HG03469 (cell line): ENCODE measurements at regions not wholly inside any gene's neighbourhood (a gene's known extent, or its start where the extent isn't known, plus 50 kb on each side); places are given as distances from the start of the nearest gene placed in this dataset.
"Not testable (repeated sequence)": the region's sequence is repeated elsewhere in the genome, so short reads cannot be mapped to it uniquely, and the experiment has no call there.

ENCODE experiments used
- ATAC-seq: cut with Tn5 transposase; IDR thresholded peaks from one replicate; pipeline ENCODE4 v1.9.1; 2021; ENCODE audit warnings: mild to moderate bottlenecking, moderate library complexity, moderate number of reproducible peaks; ENCODE audit not compliant: unreplicated experiment

DNA sequence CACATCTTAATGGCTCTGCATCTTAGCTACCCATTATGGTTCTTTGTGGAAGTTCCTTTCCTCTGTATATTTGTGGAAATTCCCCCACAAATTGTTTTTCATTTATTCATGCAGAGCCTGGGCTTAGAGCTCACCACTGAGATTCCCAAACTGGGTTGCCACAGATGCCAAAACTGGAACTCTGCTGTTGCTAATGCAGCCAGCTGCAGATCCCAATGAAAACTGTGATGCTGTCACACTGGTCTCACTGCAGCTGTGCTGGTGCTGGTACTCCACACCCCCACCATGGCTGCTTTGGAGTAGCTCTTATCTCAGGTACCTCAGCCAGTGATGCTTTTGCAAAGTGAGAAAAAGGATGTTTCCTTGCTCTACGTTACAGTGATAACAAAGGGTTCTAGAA is 87.7 kb downstream of the DCK start:
- ATAC-seq: no peak

DNA sequence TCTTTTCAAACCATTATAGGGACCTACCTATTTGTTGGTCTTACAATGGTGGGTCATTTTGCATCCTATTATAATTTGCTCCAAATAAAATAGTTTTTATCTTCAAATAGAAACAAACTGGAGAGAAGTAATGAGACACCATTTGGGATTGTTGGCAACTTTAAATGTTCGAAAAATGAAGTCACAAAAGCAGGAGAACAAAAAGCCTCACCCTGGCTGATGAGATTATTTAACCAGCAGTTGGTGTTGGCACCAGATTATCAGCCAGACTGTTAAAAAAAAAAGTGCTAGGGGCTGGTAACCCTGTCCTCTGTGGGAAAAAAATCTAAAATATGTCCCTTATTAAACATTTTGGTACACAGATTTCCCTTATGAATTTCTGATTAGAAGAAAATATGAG is 100.3 kb downstream of the DCK start:
- ATAC-seq: no peak

DNA sequence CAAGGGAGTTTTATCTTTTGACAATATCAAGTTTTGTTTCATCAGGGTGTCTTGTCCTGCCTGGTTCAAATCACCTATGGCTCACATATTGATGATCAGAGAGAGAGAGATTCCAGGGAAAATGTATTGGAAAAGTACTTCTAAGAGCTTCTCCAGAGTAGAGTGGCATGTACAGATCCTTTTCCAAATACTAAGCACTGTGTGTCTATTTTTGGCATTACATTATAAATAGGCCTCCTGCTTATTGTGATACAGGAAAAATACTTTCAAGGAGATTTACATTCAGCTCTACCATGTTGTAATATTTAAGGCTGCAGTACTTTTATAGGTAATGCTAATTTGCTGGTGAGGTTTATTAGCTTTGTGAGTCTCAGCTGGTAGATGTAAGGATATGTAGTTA is 100.8 kb downstream of the DCK start:
- no peak for ATAC-seq

DNA sequence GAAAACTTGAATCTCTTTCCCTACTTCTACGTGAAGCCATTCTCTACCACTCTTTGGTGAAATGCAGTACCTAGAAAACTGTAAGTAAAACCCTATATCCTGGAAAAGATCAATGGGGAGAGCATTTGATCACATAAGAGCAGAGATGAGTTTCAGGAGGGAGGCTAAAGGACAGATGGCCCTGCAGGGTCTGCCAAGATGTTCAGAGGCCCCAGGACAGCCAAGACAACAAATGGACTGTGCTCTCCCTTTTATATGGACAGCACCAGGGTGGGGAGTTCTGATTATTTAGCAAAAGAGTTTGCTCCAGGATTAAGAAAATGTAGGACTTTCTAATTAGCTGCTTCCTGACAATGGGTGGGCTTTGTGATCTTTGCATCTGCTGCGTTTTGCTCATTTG is 101.7 kb downstream of the DCK start:
- ATAC-seq: no peak

DNA sequence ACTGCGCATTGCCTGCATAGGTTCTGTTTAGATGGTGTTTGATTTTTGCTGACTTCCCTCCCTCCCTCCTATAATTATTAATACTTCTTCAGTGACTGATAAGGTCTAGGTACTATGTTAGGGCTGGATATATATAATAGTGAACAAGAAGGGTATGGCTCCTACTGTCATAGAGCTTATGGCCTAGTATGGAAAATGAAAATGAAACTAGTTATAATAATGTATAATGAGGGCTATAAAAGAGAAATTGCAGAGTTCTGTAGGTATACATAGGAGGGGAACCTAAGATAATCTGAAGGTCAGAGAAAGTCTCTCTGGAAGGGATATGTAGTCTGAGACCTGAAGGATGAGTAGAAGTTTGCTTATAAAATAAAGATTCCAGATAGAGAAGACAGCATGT is 102.1 kb downstream of the DCK start:
- ATAC-seq: no peak

DNA sequence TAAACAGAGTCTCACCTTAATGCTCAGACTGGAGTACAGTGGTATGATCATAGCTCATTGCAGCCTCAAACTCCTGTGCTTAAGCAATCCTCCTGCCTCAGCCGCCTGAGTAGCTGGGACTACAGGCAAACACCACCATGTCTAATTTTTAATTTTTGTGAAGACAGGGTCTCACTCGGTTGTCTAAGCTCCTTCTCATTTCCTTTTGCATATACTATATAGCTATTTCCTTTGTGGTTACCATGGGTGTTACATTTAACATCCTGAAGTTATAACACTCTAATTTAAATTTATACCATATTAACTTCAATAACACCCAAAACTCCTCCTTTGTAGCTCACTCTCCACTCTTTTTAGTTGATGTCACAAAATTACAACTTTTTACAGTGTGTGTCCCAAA is 114.3 kb downstream of the DCK start:
- ATAC-seq: no peak

DNA sequence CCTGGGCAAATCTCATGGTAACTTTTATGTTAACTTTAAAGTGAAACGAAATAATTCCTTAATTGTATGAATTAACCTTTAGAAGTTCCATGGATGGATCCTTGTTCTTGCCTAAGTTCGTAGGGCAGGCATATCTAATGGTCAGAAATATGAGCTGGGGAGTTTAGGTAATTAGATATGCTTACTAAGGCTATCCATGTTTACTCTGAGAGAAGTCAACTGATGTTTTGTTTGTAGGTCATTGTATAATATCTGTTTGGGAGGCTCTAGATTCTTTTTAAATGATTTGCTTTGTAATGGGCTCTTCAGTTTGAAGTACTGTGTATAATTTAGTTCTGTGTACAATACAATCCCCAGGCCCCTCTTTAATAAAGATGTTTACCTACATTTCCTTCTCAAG is 117.0 kb downstream of the DCK start:
- ATAC-seq: no peak

DNA sequence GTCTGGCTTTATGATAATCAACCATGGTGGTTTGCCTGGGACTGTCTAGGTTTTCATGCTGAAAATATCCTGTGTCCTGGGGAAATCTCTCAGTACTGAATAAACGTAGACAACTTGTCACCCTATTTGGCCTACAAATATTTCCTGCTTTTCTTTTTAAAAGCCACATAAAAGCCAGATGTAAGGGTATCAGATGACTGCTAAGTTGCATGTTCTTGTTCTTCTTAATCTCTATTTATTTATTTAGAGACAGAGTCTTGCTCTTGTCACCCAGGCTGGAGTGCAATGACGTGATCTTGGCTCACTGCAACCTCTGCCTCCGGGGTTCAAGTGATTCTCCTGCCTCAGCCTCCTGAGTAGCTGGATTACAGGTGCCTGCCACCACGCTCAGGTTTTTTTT is 117.7 kb downstream of the DCK start:
- not testable (repeated sequence) for ATAC-seq

DNA sequence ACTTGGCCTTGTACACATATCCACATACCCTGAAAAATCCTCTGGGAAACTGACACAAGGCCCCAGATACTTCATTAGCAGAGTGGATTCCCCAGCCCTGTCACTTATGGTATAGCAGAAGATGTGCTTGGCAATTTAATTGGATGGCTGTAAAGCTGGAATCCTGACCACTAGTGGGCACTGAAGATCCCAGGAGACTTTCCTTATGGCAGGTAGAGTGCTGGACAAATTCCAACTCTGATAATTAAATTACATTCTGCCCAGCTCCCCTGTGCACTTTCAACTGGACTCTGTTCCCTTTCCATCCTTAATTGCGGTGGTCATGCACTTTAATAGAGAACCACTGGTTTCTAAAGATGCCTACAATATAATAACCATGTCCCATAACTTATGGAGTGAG is 119.8 kb downstream of the DCK start:
- ATAC-seq: no peak

DNA sequence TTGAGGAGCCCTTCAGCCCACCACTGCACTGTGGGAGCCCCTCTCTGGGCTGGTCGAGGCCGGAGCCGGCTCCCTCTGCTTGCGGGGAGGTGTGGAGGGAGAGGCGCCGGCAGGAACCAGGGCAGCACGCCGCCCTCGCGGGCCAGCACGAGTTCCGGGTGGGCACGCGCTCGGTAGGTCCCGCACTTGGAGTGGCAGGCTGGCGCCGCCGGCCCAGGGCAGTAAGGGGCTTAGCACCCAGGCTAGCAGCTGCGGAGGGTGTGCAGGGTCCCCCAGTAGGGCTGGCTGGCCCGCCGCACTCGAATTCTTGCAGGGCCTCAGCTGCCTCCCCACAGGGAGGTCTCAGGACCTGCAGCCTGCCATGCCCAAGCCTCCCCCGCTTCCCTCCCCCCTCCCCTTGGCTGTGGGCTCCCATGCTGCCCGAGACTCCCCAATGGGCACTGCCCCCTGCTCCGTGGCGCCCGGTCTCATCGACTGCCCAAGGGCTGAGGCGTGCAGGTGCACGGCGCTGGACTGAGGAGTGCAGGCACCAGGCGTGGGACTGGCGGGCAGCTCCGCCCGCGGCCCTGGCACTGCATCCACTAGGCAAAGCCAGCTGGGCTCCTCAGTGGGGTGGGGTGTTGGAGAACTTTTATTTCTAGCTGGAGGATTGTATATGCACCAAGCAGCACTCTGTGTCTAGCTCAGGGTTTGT is 127.5 kb downstream of the DCK start:
- no peak for ATAC-seq

DNA sequence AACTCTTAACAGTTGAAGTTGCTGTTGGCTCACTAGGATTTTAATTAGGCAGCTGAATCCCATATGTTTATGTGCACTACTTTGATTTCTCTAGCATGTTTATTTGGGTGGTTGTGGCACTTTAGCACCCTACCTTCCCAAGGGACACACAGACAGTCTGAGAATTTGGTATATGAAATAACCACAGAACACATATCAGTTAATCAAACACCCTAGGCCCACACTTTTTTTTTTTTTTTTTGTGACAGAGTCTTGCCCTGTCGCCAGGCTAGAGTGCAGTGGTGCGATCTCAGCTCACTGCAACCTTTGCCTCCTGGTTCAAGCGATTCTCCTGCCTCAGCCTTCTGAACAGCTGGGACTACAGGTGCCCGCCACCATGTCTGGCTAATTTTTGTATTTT is 130.5 kb downstream of the DCK start:
- no peak for ATAC-seq

DNA sequence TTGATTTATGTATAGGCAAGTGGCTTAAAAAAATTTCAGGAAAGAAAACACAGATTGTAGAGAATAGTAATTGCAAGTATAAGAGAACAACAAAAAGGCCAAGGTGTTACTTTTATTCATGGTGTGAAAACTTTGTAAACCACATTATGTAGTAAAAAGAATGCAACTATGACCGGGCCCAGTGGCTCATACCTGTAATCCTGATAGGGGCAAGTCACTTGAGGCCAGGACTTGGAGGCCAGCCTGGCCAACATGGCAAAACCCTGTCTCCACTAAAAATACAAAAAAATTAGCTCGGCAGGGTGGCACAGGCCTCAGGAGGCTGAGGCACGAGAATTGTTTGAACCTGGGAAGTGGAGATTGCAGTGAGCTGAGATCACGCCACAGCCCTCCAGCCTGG is 131.7 kb downstream of the DCK start:
- ATAC-seq: no peak

DNA sequence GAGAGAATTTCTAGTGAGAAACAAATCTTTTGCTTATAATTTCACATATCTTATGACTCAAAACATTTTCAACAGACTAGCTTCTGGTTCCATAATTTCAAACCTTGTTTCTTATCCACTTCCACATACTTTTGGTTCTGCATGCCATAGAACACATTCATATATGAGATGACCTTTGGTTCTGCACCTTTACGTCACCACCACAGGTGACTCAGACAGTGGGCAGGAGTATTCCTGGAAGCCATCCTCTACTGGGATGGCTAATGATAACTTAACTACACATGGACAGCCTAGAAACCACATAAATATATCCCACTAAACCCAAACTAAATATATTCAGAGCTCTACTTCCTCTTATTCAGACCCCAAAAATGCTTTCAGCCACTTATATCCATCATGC is 133.3 kb downstream of the DCK start:
- no peak for ATAC-seq

DNA sequence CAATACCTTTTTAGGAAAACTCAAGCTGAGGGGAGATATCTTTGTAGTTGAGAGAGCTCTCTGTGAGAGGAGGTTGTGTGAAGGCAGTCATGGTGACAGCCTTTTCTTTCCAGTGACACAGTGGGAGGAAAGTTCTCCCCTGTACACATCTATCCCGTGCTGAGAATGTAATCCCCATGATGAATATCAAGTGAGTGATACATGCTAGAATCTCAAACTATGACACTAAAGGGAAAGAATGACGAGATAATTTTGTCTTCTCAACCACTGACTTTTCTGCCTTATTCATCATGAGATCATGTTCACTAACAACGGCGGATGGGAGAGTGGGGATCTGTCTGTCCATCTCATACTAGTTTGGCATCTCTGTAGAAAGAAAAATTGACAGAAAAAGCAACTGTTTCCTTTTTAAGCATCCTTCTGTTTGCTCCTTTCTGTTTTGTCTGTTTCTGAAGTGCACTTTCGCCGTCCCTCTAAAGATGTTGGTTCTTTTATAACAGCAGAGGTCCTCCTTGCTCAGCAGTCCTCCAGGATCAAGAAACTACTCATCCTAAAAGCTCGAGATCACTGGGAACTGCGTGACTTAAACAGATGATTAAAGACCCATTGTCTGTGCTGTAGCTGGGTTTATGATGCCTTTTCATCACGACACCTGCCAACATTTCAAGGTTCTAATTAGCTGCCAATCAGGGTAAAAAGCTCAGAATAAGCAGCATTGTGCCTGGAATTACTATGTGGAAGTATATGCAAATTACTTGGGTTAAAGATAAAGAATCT is 137.6 kb downstream of the DCK start:
- ATAC-seq: no peak

DNA sequence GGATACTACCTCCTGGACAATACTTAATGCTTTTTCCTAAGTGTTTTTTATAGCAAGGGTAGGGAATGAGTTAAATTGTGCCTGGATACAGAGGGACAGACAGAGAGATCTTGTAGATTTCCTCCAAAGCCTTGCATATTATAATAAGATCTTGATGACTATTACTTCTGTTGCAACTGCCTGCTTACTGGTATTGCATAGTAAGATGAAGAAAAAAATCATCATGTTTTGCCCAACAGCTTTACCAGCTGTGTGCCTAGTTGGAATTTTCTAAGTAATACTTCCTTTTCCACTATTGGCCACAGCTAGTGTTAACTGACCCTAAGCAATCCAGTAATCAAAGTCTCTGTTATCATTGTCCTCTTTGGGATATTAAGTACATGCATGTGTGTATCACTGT is 139.0 kb downstream of the DCK start:
- no peak for ATAC-seq

DNA sequence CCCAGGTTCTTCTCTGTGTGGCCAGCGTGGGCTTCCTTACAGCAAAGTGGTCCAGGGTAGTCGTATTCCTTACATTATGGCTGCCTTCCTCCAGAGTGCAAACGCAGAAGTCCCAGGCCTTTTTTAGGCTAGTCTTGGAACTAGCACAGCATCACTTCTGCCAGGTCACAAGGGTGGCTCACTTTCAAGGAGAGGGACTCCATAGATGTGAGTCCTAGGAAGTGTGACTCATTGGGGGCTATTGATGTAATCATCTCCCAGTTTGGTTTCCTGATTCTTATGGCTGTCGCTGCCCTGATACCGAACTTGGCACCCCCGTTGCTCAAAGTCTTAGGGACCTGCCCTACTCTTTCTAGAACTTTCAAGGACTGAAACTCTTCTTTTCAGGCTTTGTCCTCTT is 140.0 kb downstream of the DCK start:
- no peak for ATAC-seq

DNA sequence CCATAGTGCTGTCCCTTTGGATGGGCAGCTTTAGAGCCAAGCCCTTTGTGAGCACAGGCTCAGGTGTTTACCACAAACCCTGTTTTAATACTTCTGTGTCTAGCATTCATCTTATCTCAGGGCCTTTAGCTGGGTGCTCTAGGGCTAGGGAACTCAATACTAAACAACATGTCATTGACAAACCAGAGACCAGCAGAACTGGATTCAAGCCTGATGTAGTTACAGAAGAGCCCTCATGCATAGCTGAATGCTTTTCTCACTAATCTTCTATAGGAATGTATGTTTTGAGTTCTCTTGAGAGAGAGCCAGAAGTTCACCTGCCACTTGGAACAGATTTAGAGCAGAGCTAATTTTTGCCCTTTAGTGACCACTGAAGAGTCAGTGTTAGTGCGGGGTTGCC is 142.6 kb downstream of the DCK start:
- ATAC-seq: no peak

DNA sequence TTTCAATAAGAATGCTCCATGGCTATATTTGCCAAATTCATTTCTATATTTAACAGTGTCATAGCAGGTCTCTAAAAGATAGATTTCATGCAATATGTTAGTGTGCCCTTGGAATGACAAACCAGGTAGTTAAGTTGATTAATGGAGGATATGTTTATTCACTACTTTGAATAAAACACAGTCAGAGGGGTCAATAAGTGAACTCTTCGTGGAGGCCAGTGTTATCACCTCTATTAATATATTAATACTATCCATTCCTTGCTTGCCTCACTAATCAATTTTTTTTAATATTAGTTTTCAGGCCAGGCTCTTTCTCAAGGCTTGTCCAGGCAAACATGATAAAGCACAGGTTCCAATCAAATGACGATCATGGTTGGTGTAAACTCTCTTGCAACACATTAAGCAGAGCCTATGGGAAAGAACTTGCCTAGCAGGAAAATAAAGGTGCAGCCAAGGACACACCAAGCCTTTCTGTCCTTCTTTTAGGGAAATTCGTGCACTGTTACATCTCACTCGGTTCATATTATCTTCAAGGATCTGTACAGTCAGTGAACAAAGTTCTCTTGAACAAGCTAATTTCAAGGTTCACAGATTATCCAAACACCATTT is 144.7 kb downstream of the DCK start:
- ATAC-seq: no peak

DNA sequence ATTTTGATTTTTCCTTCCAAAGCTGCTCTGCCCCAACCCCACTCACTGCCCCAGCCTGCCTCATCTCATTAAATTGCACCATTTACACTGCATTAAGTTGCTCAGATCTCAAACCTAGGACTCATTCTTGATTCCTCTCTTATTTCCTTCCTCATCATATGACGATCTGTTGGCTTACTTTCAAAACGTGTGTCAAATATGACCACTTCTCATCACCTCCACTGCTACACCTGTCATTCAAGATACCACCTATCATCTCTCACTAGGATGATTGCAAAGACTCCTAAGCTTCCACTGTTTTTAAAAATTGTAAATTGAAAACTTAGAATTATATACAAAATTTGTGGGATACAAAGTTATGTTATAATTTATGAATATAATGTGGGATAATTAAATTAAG is 147.1 kb downstream of the DCK start:
- no peak for ATAC-seq

DNA sequence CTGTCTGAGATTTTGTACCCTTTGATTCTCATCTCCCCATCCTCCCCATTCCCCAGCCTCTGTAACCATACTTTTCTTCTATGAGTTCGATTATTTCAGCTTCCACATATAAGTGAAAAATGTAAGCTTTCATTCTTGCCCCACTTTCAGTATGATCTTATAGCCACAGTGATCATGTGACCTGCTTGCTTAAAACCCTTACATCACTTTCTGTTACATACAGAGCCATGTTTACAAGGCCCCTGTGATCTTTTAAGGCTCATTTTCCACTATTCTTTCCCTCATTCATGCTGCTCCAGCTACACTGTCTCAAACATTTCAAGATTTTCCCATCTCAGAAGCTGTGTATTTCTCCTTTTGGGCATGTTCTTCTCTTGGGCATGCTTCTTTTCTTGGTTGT is 147.7 kb downstream of the DCK start:
- ATAC-seq: no peak

DNA sequence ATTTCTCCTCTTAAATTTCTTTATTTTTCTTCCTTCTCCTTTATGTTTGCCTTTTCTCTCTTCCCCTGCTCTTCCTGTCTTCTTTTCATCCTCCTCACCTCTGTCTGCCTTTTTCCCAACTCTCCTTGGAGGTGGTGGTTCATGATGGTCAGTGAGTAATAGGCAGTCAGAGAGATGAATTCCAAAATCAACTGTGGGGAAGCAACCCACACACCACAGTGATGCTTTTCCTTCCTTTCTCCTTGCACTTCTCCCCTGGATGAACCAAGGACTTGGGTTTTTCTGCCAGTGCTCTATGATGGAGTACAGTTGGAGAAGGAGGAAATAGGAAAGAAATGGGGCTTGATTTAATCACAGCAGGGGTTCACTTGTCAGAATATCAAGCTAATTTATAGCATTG is 153.8 kb downstream of the DCK start:
- ATAC-seq: no peak

DNA sequence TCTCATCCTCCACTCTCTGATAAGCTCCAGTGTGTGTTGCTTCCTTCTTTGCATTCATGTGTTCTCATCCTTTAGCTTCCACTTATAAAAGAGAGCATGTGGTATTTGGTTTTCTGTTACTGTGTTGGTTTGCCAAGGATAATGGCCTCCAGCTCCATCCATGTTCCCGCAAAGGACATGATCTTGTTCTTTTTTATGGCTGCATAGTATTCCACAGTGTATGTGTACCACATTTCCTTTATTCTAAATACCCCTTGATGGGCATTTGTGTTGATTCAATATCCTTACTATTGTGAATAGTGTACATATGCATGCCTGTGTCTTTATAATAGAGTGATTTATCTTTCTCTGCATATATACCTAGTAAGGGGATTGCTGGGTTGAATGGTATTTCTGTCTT is 155.1 kb downstream of the DCK start:
- no peak for ATAC-seq
